ENCODE measurements at regions not wholly inside any gene's neighbourhood (a gene's known extent, or its start where the extent isn't known, plus 50 kb on each side); places are given as distances from the start of the nearest gene placed in this dataset.
"Not testable (repeated sequence)": the region's sequence is repeated elsewhere in the genome, so short reads cannot be mapped to it uniquely, and the experiment has no call there.

GRCh38 chr3:177476495-177476894 lies 279.2 kb upstream of the TBL1XR1 start:
- no peak for DNase-seq (ENCODE audit: low read depth in 2 of 2)

GRCh38 chr3:177476921-177477435 lies 279.7 kb upstream of the TBL1XR1 start:
- no peak for DNase-seq (ENCODE audit: low read depth in 2 of 2)

GRCh38 chr3:177478170-177478867 lies 281.0 kb upstream of the TBL1XR1 start:
- peak; percentile 99 to 100 for DNase-seq (ENCODE audit: low read depth in 2 of 2)

GRCh38 chr3:177479630-177480029 lies 282.3 kb upstream of the TBL1XR1 start:
- DNase-seq (ENCODE audit: low read depth in 2 of 2) = no peak

- DNase-seq (ENCODE audit: low read depth in 2 of 2) = no peak
Observed at GRCh38 chr3:177481329-177481728, 284.0 kb upstream of the TBL1XR1 start.

- DNase-seq (ENCODE audit: low read depth in 2 of 2) = no peak
Observed at GRCh38 chr3:177482048-177482691, 284.9 kb upstream of the TBL1XR1 start.

GRCh38 chr3:177483182-177483967 lies 286.1 kb upstream of the TBL1XR1 start:
- no peak for DNase-seq (ENCODE audit: low read depth in 2 of 2)

GRCh38 chr3:177484206-177484605 lies 286.9 kb upstream of the TBL1XR1 start:
- no peak for DNase-seq (ENCODE audit: low read depth in 2 of 2)

GRCh38 chr3:177484926-177485325 lies 287.6 kb upstream of the TBL1XR1 start:
- DNase-seq (ENCODE audit: low read depth in 2 of 2) = no peak

- DNase-seq (ENCODE audit: low read depth in 2 of 2) = no peak
Observed at GRCh38 chr3:177487635-177488186, 290.4 kb upstream of the TBL1XR1 start.

GRCh38 chr3:177488740-177489139 lies 291.5 kb upstream of the TBL1XR1 start:
- no peak for DNase-seq (ENCODE audit: low read depth in 2 of 2)

- DNase-seq (ENCODE audit: low read depth in 2 of 2) = no peak
Observed at GRCh38 chr3:177490626-177491025, 293.3 kb upstream of the TBL1XR1 start.

GRCh38 chr3:177491296-177492032 lies 294.2 kb upstream of the TBL1XR1 start:
- DNase-seq (ENCODE audit: low read depth in 2 of 2) = no peak

- DNase-seq (ENCODE audit: low read depth in 2 of 2) = no peak
Observed at GRCh38 chr3:177493091-177493490, 295.8 kb upstream of the TBL1XR1 start.

- DNase-seq (ENCODE audit: low read depth in 2 of 2) = no peak
Observed at GRCh38 chr3:177494216-177494615, 296.9 kb upstream of the TBL1XR1 start.

- DNase-seq (ENCODE audit: low read depth in 2 of 2) = no peak
Observed at GRCh38 chr3:177495566-177495965, 298.3 kb upstream of the TBL1XR1 start.

GRCh38 chr3:177498037-177498857 lies 301.0 kb upstream of the TBL1XR1 start:
- peak in 1 of 2 experiments; percentile 36 for DNase-seq (ENCODE audit: low read depth in 2 of 2)

GRCh38 chr3:177499039-177499438 lies 301.8 kb upstream of the TBL1XR1 start:
- DNase-seq (ENCODE audit: low read depth in 2 of 2) = not testable (repeated sequence)

GRCh38 chr3:177499779-177500423 lies 302.6 kb upstream of the TBL1XR1 start:
- no peak for DNase-seq (ENCODE audit: low read depth in 2 of 2)

- DNase-seq (ENCODE audit: low read depth in 2 of 2) = no peak
Observed at GRCh38 chr3:177510693-177511216, 313.5 kb upstream of the TBL1XR1 start.

Data from fibroblast of skin of left biceps (primary cell).